GM12878 (cell line): ENCODE measurements at regions not wholly inside any gene's neighbourhood (a gene's known extent, or its start where the extent isn't known, plus 50 kb on each side); places are given as distances from the start of the nearest gene placed in this dataset.

Experiments
- ZBED1 ChIP-seq: IDR thresholded peaks from 2 replicates; pipeline ENCODE4 v1.6.1; 2016; ENCODE audit warnings: borderline replicate concordance
- TF ChIP-seq, protein P1 (sequence below): IDR thresholded peaks from 2 replicates; pipeline ENCODE4 v1.6.1; 2012; ENCODE audit warnings: mild to moderate bottlenecking, low read depth, low read length

GRCh38 chr22:26970809-26971394, 313.5 kb downstream of the MIAT start:
- TF ChIP-seq, protein P1, sequence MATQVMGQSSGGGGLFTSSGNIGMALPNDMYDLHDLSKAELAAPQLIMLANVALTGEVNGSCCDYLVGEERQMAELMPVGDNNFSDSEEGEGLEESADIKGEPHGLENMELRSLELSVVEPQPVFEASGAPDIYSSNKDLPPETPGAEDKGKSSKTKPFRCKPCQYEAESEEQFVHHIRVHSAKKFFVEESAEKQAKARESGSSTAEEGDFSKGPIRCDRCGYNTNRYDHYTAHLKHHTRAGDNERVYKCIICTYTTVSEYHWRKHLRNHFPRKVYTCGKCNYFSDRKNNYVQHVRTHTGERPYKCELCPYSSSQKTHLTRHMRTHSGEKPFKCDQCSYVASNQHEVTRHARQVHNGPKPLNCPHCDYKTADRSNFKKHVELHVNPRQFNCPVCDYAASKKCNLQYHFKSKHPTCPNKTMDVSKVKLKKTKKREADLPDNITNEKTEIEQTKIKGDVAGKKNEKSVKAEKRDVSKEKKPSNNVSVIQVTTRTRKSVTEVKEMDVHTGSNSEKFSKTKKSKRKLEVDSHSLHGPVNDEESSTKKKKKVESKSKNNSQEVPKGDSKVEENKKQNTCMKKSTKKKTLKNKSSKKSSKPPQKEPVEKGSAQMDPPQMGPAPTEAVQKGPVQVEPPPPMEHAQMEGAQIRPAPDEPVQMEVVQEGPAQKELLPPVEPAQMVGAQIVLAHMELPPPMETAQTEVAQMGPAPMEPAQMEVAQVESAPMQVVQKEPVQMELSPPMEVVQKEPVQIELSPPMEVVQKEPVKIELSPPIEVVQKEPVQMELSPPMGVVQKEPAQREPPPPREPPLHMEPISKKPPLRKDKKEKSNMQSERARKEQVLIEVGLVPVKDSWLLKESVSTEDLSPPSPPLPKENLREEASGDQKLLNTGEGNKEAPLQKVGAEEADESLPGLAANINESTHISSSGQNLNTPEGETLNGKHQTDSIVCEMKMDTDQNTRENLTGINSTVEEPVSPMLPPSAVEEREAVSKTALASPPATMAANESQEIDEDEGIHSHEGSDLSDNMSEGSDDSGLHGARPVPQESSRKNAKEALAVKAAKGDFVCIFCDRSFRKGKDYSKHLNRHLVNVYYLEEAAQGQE = no peak
- no peak for TF ChIP-seq ZBED1
